Right ventricle myocardium superior (tissue), 1 donor: ENCODE measurements at regions not wholly inside any gene's neighbourhood (a gene's known extent, or its start where the extent isn't known, plus 50 kb on each side); places are given as distances from the start of the nearest gene placed in this dataset.
"Not testable (repeated sequence)": the region's sequence is repeated elsewhere in the genome, so short reads cannot be mapped to it uniquely, and the experiment has no call there.

Experiments used
- ATAC-seq: fragments of 200-7000 bp; cut with Tn5 transposase; one replicate; pipeline ENCODE4 v1.9.1; 2020; ENCODE audit warnings: mild to moderate bottlenecking; ENCODE audit not compliant: poor library complexity
- DNase-seq: peaks from one replicate; pipeline ENCODE4 v3.0.0-alpha.2; 2020
- intact Hi-C: fragments of 100-400 bp; cut with DNase I; formaldehyde crosslinking; loops from one replicate; pipeline ENCODE4 v1.11.2; 2022
- donor health status: DM: no; HTN: yes; CAD: no; lungs with severe emphysema.

GRCh38 chr14:83850092-83850491, 1679.9 kb upstream of the FLRT2 start:
- ATAC-seq (no peak), DNase-seq (no peak)
- intact Hi-C loops: no loop called here

GRCh38 chr14:83856334-83856733, 1673.6 kb upstream of the FLRT2 start:
- no peak for DNase-seq
- ATAC-seq: no peak
- intact Hi-C loops: no loop called here

GRCh38 chr14:83860631-83861155, 1669.3 kb upstream of the FLRT2 start:
- no peak for ATAC-seq

GRCh38 chr14:83863042-83863774, 1666.7 kb upstream of the FLRT2 start:
- intact Hi-C loops: no loop called here
- DNase-seq (no peak), ATAC-seq (no peak)

More at GRCh38 chr14:83860631-83861155, 1669.3 kb upstream of the FLRT2 start:
- DNase-seq: no peak
- intact Hi-C loops: no loop called here

- DNase-seq: no peak
- no peak for ATAC-seq
- intact Hi-C loops: no loop called here
Measured at GRCh38 chr14:83864106-83864505, 1665.8 kb upstream of the FLRT2 start.

- ATAC-seq (no peak), DNase-seq (no peak)
- intact Hi-C loops: no loop called here
Measured at GRCh38 chr14:83867566-83868225, 1662.2 kb upstream of the FLRT2 start.

- intact Hi-C loops: no loop called here
- ATAC-seq (no peak), DNase-seq (no peak)
Measured at GRCh38 chr14:83870546-83871270, 1659.2 kb upstream of the FLRT2 start.

GRCh38 chr14:83873669-83874068, 1656.3 kb upstream of the FLRT2 start:
- DNase-seq: no peak
- no peak for ATAC-seq
- intact Hi-C loops: no loop called here

- no peak for DNase-seq
- intact Hi-C loops: no loop called here
- no peak for ATAC-seq
Measured at GRCh38 chr14:83874662-83875061, 1655.3 kb upstream of the FLRT2 start.

- intact Hi-C loops: no loop called here
- no peak for DNase-seq
Measured at GRCh38 chr14:83883732-83884131, 1646.2 kb upstream of the FLRT2 start.

GRCh38 chr14:83885837-83886293, 1644.1 kb upstream of the FLRT2 start:
- ATAC-seq (no peak), DNase-seq (no peak)
- intact Hi-C loops: no loop called here

More at GRCh38 chr14:83883732-83884131, 1646.2 kb upstream of the FLRT2 start:
- ATAC-seq: no peak

GRCh38 chr14:83887866-83888265, 1642.1 kb upstream of the FLRT2 start:
- intact Hi-C loops: no loop called here
- DNase-seq: no peak
- ATAC-seq: no peak

- ATAC-seq: no peak
- no peak for DNase-seq
- intact Hi-C loops: no loop called here
Measured at GRCh38 chr14:83893447-83893846, 1636.5 kb upstream of the FLRT2 start.

- intact Hi-C loops: no loop called here
- ATAC-seq (no peak), DNase-seq (no peak)
Measured at GRCh38 chr14:83894568-83894967, 1635.4 kb upstream of the FLRT2 start.

- DNase-seq, intact Hi-C loops, ATAC-seq: not testable (repeated sequence)
Measured at GRCh38 chr14:83898558-83898957, 1631.4 kb upstream of the FLRT2 start.

- intact Hi-C loops: no loop called here
- DNase-seq (no peak), ATAC-seq (no peak)
Measured at GRCh38 chr14:83899706-83900105, 1630.2 kb upstream of the FLRT2 start.

GRCh38 chr14:83905157-83905556, 1624.8 kb upstream of the FLRT2 start:
- ATAC-seq (no peak), DNase-seq (no peak)
- intact Hi-C loops: no loop called here

- no peak for ATAC-seq
- intact Hi-C loops: no loop called here
Measured at GRCh38 chr14:83908419-83908818, 1621.5 kb upstream of the FLRT2 start.

GRCh38 chr14:83909507-83909906, 1620.4 kb upstream of the FLRT2 start:
- ATAC-seq: no peak

More at GRCh38 chr14:83908419-83908818, 1621.5 kb upstream of the FLRT2 start:
- no peak for DNase-seq

More at GRCh38 chr14:83909507-83909906, 1620.4 kb upstream of the FLRT2 start:
- DNase-seq: no peak
- intact Hi-C loops: no loop called here
